HCT116 (cell line): ENCODE measurements at regions not wholly inside any gene's neighbourhood (a gene's known extent, or its start where the extent isn't known, plus 50 kb on each side); places are given as distances from the start of the nearest gene placed in this dataset.

ENCODE experiments used
- CTCF ChIP-seq, 3 experiments: fragments of 200-600 bp in 1 of 3; sonication (generic) in 1 of 3; IDR thresholded peaks in 2 of 3; conservative IDR thresholded peaks in 1 of 3; 2 replicates each; pipeline ENCODE4 v1.5.1; 2012 to 2017; ENCODE audit warnings: low read depth in 2 of 3, low read length in 2 of 3, antibody characterized with exemption in 1 of 3, borderline replicate concordance in 1 of 3, control low read depth in 1 of 3, mild to moderate bottlenecking in 1 of 3, mixed read lengths in 1 of 3, mixed run types in 1 of 3, moderate library complexity in 1 of 3; ENCODE audit not compliant: insufficient read depth in 1 of 3
- JUND ChIP-seq: IDR thresholded peaks from 2 replicates; pipeline ENCODE4 v1.6.1; 2012
- POLR2A ChIP-seq: IDR thresholded peaks from 2 replicates; pipeline ENCODE4 v1.7.0; 2011; ENCODE audit warnings: borderline replicate concordance; ENCODE audit not compliant: insufficient read depth, insufficient read length; ENCODE audit errors: extremely low read depth
- ZFX ChIP-seq: fragments of 450-650 bp; IDR thresholded peaks from 2 replicates; pipeline ENCODE4 v1.6.1; 2017

GRCh38 chr6:26300359-26300758, 64.6 kb upstream of the BTN3A2 start:
- TF ChIP-seq ZFX, result no peak
- TF ChIP-seq POLR2A, result no peak
- no peak for TF ChIP-seq JUND
- TF ChIP-seq CTCF (IDR thresholded peaks at IDR 0.05 in 2 of 3, conservative IDR thresholded peaks at IDR 0.05 in 1 of 3; ENCODE audit: borderline replicate concordance in 1 of 3, insufficient read depth in 1 of 3, low read depth in 2 of 3, low read length in 2 of 3), result no peak
